Right cardiac atrium (tissue), 5 donors: ENCODE measurements at regions not wholly inside any gene's neighbourhood (a gene's known extent, or its start where the extent isn't known, plus 50 kb on each side); places are given as distances from the start of the nearest gene placed in this dataset.

Experiments
- ATAC-seq, 2 donors: fragments of 200-7000 bp; cut with Tn5 transposase; one replicate each; pipeline versions ENCODE4 v1.8.0 to v1.9.1; 2020; ENCODE audit warnings: moderate library complexity in 2 of 2, mild to moderate bottlenecking in 1 of 2
- DNase-seq, 3 donors: peaks; one replicate each; pipeline ENCODE4 v3.0.0-alpha.2; 2020
- H3K27ac ChIP-seq: one replicate; pipeline ENCODE4 v1.5.1; 2013; ENCODE audit warnings: mild to moderate bottlenecking, low read length, control low read depth, moderate library complexity
- H3K27me3 ChIP-seq: one replicate; pipeline ENCODE4 v1.6.1; 2013; ENCODE audit not compliant: control insufficient read depth, insufficient read depth
- H3K4me1 ChIP-seq: one replicate; pipeline ENCODE4 v1.6.1; 2013; ENCODE audit warnings: low read length; ENCODE audit not compliant: control insufficient read depth, insufficient read depth
- H3K4me3 ChIP-seq: one replicate; pipeline ENCODE4 v1.5.1; 2013; ENCODE audit warnings: low read length, control low read depth
- H3K9me3 ChIP-seq: one replicate; pipeline ENCODE4 v1.6.1; 2013; ENCODE audit warnings: low read length; ENCODE audit not compliant: control insufficient read depth
- WGBS: extraction: QIAGEN DNeasy Blood & Tissue Kit; methylation state at CpG from one replicate; pipeline ENCODE4 v1.1.7; 2013; 5-methylcytosine and 5-hydroxymethylcytosine counted together
- intact Hi-C, 4 donors: fragments of 100-400 bp; cut with DNase I; formaldehyde crosslinking; loops; one replicate each; pipeline versions ENCODE4 v1.11.0 to v1.14.0; 2022 to 2023
- donor health status: healthy with polysubstance abuse.
- donor health status: DM: no; HTN: yes; CAD: no.
- donor health status: DM: no; HTN: no; CAD: no.
- donor health status: DM: no; HTN: yes; CAD: no; lungs with severe emphysema.
- donor health status: DM: yes; HTN: yes; CAD: no.

DNA sequence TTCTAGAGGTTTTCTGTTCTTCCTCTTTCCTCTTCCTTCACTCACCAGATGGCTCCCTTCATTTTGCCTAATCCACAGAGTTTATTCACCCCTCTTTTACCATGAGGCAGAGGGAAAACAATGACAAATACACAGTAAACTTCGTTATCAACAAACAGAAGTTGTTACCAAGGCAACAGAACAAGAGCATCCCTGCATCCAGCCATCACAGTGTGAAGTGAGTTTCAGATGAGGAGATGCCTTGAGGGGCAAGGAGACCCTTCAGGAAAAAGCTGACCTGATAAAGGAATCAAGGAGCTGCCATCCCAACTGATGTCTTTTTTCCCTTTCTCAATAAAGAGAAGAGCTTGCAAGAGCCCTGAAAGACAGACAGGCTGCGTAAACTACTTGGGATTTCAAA lies 195.3 kb downstream of the BRINP2 start:
- no peaks in the 10 kb centered on the region for H3K9me3 ChIP-seq
- H3K27me3 ChIP-seq: no peaks in the 10 kb centered on the region
- WGBS: 68% methylated on average over 2 of the region's 2 CpGs
- DNase-seq (no peak), ATAC-seq (no peak)
- no peak overlapping the region for H3K4me3 ChIP-seq
- no peak overlapping the region for H3K27ac ChIP-seq
- intact Hi-C loops: no loop called here
- no peaks in the 10 kb centered on the region for H3K4me1 ChIP-seq

DNA sequence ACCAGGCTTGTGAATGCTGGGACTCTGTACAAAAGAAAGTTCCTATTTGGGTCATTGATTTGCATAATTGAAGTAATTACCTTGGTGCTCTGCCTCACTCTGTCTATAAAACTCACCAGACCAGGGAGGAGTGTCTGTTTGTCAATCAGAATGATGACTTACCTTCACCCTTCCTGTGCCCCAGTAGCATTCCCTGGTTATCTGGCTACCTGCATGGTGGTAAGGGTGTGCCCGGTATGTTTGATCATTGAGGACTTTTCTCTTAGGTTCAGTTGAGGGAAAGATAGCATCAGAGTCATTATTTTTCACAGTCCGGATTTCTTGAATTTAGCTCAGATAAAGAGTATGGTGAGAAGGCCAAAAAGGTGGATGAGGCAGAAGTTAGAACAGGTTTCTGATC lies 190.0 kb downstream of the BRINP2 start:
- H3K4me3 ChIP-seq: no peak overlapping the region
- intact Hi-C loops: no loop called here
- no peaks in the 10 kb centered on the region for H3K27me3 ChIP-seq
- no peaks in the 10 kb centered on the region for H3K4me1 ChIP-seq
- DNase-seq (no peak), ATAC-seq (no peak)
- H3K9me3 ChIP-seq: no peaks in the 10 kb centered on the region
- H3K27ac ChIP-seq: no peak overlapping the region
- 91% methylated on average over 2 of the region's 2 CpGs for WGBS

DNA sequence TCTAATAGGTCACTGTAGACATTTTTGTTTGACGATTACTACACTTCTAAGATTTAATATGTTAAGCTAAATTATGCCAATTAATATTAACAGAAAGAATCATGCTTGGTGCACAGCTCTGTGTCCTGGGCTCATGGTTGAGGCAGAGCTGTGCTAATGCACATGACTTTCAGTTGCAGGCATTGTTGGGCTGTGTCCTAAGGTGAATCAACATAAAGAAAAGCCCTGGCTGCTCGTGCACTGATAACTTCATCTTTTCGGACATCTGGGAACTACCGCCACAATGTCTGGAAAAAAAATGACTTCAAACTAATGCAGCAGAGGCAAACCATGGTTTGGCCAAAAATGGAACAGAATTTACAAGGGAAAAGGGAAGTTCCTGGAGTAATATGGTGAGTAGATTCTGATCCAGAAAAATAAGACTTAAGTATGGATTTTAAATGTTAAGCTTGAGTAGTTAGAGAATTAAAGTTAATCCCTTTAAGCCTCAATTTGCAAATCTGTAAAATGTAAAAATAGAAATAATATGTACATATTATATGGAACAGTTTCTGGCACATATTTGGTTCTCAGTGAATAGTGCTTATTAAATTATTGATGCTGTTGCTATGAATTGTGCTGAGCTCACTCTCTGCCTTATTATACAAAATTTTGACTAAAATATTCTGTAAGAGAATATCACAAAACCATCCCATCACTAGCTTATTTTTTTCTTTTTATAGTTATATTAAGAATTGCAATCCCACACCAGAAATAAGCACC lies 186.1 kb downstream of the BRINP2 start:
- 76% methylated on average over 4 of the region's 4 CpGs for WGBS
- Histone ChIP-seq H3K27me3 (no peaks in the 10 kb centered on the region), H3K27ac (no peak overlapping the region), H3K4me1 (no peaks in the 10 kb centered on the region), H3K4me3 (no peak overlapping the region), H3K9me3 (no peaks in the 10 kb centered on the region)
- DNase-seq (no peak), ATAC-seq (no peak)
- intact Hi-C loops: loop anchor here in 1 of 4 donors (5.0 kb wide), 1 partner anchor 460 kb away; no protein-coding TSS in a partner anchor

DNA sequence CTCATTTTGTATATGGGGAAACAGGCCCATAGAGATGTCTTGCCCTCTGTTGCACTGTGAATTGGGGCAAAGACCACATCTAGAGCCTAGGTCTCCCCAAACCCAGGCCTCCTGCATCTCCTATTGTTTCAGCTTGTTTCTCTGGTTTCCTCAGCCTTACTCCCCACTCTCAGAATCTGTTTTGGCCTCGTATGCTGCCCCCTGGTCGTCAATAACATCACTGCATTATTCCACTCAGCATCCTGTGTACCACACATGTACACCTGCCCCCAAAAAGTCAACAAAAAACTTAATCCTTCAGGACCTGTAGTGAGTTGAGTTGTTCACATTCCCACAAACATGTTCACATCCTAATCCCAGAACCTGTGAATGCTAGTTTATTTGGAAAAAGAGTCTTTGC lies 184.8 kb downstream of the BRINP2 start:
- Histone ChIP-seq H3K4me1 (no peaks in the 10 kb centered on the region), H3K9me3 (no peaks in the 10 kb centered on the region), H3K27ac (no peak overlapping the region), H3K27me3 (no peaks in the 10 kb centered on the region), H3K4me3 (no peak overlapping the region)
- DNase-seq (no peak), ATAC-seq (no peak)
- WGBS: 14% methylated on average over 2 of the region's 2 CpGs
- intact Hi-C loops: loop anchor here in 1 of 4 donors (5.0 kb wide), 1 partner anchor 458 kb away; no protein-coding TSS in a partner anchor

DNA sequence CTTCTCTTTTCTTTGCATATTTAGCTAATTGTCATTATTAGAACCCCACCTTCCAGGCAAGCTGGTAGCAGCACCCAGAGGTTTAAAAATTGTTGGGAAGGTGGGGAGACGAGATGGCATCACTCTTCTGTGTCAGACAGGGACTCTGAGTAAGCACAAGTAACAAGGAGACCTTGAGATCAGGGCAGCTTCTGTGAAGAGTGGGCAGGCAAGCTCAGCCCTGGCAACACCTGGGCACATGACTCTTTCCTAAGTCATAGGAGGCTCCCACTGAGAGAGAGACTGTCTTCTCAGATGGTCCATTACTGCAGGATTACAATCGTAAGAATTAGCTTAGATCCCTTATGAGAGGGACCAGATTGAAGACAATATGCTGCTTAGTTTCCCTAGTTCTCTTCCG lies 183.5 kb downstream of the BRINP2 start:
- no peak overlapping the region for H3K4me3 ChIP-seq
- ATAC-seq (no peak), DNase-seq (no peak)
- 63% methylated on average over 3 of the region's 3 CpGs for WGBS
- no peaks in the 10 kb centered on the region for H3K9me3 ChIP-seq
- no peaks in the 10 kb centered on the region for H3K27me3 ChIP-seq
- no peaks in the 10 kb centered on the region for H3K4me1 ChIP-seq
- intact Hi-C loops: no loop called here
- no peak overlapping the region for H3K27ac ChIP-seq

DNA sequence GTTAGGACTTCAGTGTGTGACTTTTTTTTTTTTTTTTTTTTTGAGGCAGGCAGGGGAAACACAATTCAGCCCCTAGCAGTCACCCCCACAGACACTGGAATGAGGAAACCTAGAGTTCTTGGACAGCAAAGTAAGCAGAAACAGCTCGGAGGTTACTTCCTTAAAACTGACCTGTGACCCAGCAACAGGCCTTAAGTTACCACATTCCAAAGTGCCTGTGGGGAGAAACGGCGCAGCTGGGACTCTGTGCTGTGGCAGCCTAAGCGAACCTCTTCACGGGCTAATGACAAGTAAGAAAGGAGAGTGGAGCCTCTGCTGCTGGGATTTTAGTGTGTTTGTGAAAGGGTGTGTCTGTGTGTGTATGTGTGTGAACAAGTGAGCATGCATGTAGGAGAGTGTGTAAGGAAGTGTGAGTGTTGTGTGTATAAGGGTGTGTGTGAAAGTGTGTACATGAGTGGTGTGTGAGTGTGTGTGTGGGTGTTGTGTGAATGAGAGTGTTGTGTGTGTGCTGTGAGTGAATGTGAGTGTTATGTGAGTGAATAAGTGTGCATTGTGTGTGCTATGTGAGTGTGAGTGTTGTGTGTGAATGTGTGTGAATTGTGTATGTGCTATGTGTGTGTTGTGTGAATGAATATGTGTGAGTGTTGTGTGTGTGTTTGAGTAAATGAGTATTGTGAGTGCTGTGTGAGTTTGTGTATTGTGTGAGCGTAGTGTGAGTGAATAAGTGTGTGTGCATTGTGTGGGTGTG lies 180.8 kb downstream of the BRINP2 start:
- WGBS: 62% methylated on average over 6 of the region's 6 CpGs
- H3K27ac ChIP-seq: no peak overlapping the region

DNA sequence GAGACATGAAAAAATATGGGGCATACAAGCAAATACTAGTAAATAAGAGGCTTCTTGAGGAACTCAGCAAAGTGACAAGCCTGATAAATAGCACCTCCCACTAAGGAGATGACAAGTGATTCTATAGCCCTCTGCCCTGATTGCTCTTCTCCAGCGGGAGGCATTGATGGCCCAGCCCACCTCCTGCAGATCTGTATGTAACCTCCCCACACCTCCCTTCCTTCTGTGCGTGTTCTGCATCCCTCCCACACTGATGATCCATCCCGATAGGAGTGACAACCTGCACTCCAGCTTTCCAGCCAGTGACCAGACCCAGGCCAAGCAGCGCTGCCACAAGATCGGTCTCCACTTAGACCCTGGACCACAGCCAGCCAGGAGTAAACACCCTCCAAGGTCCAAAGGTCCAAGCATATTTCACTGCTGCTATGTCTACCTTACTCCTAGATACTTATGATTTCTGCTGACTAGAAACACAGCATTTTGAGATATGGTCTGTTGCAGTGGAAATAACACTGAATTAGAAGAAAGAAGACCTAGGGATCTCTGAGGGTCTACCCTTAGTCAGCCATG lies 176.1 kb downstream of the BRINP2 start:
- Histone ChIP-seq H3K4me1 (no peaks in the 10 kb centered on the region), H3K27ac (no peak overlapping the region), H3K4me3 (no peak overlapping the region), H3K9me3 (no peaks in the 10 kb centered on the region), H3K27me3 (no peaks in the 10 kb centered on the region)
- intact Hi-C loops: no loop called here
- DNase-seq (no peak), ATAC-seq (no peak)
- 84% methylated on average over 5 of the region's 5 CpGs for WGBS

More for the DNA sequence above, 180.8 kb downstream of the BRINP2 start:
- Histone ChIP-seq H3K27me3 (no peaks in the 10 kb centered on the region), H3K4me1 (no peaks in the 10 kb centered on the region), H3K4me3 (no peak overlapping the region), H3K9me3 (no peaks in the 10 kb centered on the region)
- ATAC-seq (peak in 1 of 2 donors; percentile 38), DNase-seq (no peak)
- intact Hi-C loops: no loop called here

DNA sequence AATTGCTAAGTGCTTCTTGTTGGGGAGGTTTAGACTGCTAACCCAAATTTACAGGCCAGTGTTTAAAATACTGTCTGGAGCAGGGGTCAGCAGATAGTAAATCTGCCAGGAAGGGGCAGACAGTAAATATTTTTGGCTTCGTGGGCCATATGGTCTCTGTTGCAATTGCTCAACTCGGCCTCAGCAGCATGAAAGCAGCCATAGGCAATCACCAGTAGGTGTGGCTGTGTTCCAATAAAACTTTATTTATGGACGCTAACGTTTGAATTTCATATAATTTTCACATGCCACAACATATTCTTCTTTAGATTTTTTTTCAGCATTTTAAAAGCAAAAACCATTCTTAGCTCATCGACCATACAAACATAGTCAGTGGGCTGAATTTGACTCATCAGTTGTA lies 172.7 kb downstream of the BRINP2 start:
- H3K27ac ChIP-seq: no peak overlapping the region
- no peak for ATAC-seq
- H3K9me3 ChIP-seq: no peaks in the 10 kb centered on the region
- intact Hi-C loops: no loop called here
- H3K4me1 ChIP-seq: no peaks in the 10 kb centered on the region
- no peaks in the 10 kb centered on the region for H3K27me3 ChIP-seq
- no peak overlapping the region for H3K4me3 ChIP-seq
- WGBS: 75% methylated on average over 5 of the region's 5 CpGs
- DNase-seq: no peak

DNA sequence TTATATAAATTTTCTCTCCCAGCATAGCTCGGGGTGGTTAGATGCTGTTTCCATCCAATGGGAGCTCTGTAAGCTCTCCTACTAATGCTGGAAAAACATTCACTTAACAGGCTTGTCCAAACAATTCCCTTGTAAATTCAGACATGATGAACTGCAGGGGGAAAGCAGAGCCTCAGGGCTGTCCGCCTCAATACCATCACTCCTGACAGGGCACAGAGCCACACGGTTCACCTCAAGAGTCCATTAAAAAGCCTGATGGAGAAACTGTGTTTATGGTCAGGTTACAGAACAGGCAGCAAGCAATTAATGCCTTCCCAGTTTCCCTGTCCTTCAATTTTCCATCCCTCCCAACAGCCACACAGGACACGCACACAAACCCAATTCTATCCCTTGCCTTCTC lies 171.0 kb downstream of the BRINP2 start:
- H3K4me1 ChIP-seq: no peaks in the 10 kb centered on the region
- H3K27me3 ChIP-seq: no peaks in the 10 kb centered on the region
- WGBS: 71% methylated on average over 4 of the region's 4 CpGs
- no peaks in the 10 kb centered on the region for H3K9me3 ChIP-seq
- intact Hi-C loops: no loop called here
- H3K4me3 ChIP-seq: no peak overlapping the region
- no peak for DNase-seq
- no peak for ATAC-seq
- H3K27ac ChIP-seq: no peak overlapping the region

DNA sequence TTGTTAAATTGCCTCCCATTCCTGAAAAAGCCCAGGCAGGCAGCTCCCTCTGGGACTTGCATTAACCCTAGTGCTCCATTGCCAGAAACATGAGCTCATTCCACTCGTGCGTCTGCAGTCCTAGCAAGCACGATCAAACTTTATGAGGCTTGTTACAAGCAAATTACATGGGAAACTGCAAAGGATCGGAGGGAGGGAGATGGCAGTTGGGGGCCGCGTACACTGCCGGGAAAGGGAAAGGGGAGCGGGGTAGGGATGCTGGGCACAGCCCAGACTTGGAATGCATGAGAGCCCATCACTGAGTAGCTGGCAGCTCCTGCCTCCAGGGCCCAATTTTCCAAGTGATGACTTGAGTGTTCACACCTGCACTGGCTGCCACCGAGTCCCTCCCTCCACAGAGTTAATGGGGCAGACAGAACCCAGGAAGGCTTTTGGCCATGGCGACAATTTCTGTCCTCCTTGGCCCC lies 169.9 kb downstream of the BRINP2 start:
- ATAC-seq: no peak
- intact Hi-C loops: no loop called here
- peak in 1 of 3 donors; percentile 20 for DNase-seq
- no peaks in the 10 kb centered on the region for H3K4me1 ChIP-seq
- 64% methylated on average over 10 of the region's 10 CpGs for WGBS
- no peaks in the 10 kb centered on the region for H3K27me3 ChIP-seq
- no peaks in the 10 kb centered on the region for H3K9me3 ChIP-seq
- no peak overlapping the region for H3K4me3 ChIP-seq
- H3K27ac ChIP-seq: no peak overlapping the region

DNA sequence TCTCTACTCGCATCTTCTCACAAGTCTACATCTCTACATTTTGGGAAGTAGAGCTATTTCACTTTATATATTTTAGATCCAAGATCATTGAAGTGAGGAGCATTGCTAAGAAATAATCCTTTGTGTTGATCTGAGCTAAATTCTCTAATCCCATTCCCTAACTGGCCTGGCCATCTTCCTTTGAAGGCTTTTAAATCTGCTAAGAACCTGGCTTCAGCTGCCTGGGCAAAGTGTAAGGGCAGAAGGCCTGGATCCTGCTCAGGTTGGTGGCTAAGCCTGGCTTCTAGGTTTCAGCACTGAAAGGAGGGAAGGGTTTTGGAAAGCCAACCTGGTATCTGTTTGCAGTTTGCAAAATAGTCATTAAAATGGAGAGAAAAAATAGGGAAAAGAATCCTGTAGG lies 167.6 kb downstream of the BRINP2 start:
- H3K4me1 ChIP-seq: no peaks in the 10 kb centered on the region
- intact Hi-C loops: no loop called here
- ATAC-seq: no peak
- H3K27ac ChIP-seq: no peak overlapping the region
- no peaks in the 10 kb centered on the region for H3K27me3 ChIP-seq
- 71% methylated on average over 1 of the region's 1 CpG for WGBS
- DNase-seq: no peak
- no peaks in the 10 kb centered on the region for H3K9me3 ChIP-seq
- H3K4me3 ChIP-seq: no peak overlapping the region
